IPS-18a (cell line): ENCODE measurements at regions not wholly inside any gene's neighbourhood (a gene's known extent, or its start where the extent isn't known, plus 50 kb on each side); places are given as distances from the start of the nearest gene placed in this dataset.

ENCODE experiments used
- H3K27ac ChIP-seq: one replicate; pipeline ENCODE4 v1.5.1; 2013; ENCODE audit warnings: low read length
- H3K27me3 ChIP-seq: one replicate; pipeline ENCODE4 v1.6.1; 2013; ENCODE audit warnings: mild to moderate bottlenecking, low read length; ENCODE audit not compliant: control insufficient read depth, insufficient read depth
- H3K36me3 ChIP-seq: one replicate; pipeline ENCODE4 v1.6.1; 2013; ENCODE audit warnings: low read depth, low read length; ENCODE audit not compliant: control insufficient read depth
- H3K4me1 ChIP-seq: one replicate; pipeline ENCODE4 v1.6.1; 2013; ENCODE audit warnings: low read depth, low read length; ENCODE audit not compliant: control insufficient read depth
- H3K4me3 ChIP-seq: one replicate; pipeline ENCODE4 v1.5.1; 2013; ENCODE audit warnings: low read length
- H3K9ac ChIP-seq: one replicate; pipeline ENCODE4 v1.6.1; 2013; ENCODE audit warnings: mild to moderate bottlenecking, low read length, moderate library complexity
- H3K9me3 ChIP-seq: one replicate; pipeline ENCODE4 v1.6.1; 2013; ENCODE audit warnings: low read depth, low read length; ENCODE audit not compliant: control insufficient read depth

DNA sequence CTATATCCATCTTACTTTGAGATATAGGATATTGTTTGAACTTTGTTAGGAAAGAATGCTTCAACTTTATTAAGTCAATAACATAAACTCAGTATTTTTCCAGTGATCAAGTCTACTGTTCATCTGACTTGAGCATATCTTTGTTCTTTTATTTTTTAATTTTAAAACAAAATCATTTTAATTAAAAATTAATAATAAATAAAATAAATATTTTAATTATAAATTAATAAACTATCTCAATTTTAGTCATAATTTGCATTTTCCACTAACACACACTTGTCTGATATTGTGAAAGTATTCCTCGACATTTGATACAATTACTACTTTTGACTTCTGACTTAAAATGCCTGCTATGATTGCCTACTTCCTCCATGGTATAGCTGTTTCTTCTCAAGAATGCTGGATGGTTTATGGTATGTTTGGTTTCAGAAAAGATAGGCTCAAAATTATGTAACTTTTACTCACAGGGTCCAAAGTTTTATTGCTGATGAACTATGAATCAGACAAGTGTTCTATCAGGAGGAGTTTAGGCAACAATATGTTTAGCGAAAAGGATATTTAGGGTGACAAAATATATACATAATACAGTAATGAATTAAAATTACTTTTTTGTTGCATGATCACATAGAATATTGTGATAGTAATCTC lies 1132.3 kb upstream of the PCDH10 start:
- Histone ChIP-seq H3K36me3 (no peaks in the 10 kb centered on the region), H3K4me3 (no peak overlapping the region), H3K4me1 (no peaks in the 10 kb centered on the region), H3K9ac (no peak overlapping the region), H3K27ac (no peak overlapping the region), H3K27me3 (no peaks in the 10 kb centered on the region), H3K9me3 (no peaks in the 10 kb centered on the region)

DNA sequence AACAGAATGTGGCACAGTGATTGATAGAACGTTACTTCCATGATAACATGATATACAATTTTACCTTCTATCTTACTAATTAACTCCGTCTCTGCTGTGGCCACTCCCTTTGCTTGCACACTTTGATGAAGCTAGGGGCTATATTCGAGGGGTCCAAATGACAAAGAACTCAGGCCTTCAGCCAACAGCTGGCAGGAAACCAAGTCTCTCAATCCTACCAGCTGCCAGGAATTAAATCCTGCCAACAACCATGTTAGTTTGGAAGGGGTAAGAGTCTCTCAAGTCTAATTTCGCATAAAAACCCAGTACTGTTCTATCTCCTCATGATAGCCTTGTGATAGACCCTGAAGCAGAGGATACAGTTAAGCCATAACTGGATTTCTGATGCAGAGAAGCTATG lies 1122.9 kb upstream of the PCDH10 start:
- Histone ChIP-seq H3K9ac (no peak overlapping the region), H3K4me3 (no peak overlapping the region), H3K4me1 (no peaks in the 10 kb centered on the region), H3K36me3 (no peaks in the 10 kb centered on the region), H3K9me3 (no peaks in the 10 kb centered on the region), H3K27ac (no peak overlapping the region), H3K27me3 (no peaks in the 10 kb centered on the region)

DNA sequence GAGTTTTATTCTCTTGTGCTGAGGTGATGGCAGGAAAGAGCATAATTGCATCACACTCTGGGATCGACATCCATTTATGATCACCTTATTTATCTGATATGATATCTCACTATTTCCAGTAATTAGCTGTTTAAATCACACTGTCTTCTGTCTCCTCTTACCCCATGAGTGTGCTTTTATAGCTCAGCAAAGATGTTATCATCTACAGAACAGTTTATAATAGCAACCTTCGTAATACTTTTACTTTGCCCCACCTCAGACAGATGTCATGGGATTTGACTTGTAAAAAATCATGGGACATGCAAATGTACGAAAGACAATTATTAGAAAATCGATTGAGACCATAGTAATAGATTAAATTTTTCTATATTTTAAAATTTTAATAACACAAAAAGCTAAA lies 1122.3 kb upstream of the PCDH10 start:
- H3K4me1 ChIP-seq: no peaks in the 10 kb centered on the region
- H3K9me3 ChIP-seq: no peaks in the 10 kb centered on the region
- no peak overlapping the region for H3K27ac ChIP-seq
- H3K36me3 ChIP-seq: no peaks in the 10 kb centered on the region
- H3K27me3 ChIP-seq: no peaks in the 10 kb centered on the region
- H3K9ac ChIP-seq: no peak overlapping the region
- H3K4me3 ChIP-seq: no peak overlapping the region

DNA sequence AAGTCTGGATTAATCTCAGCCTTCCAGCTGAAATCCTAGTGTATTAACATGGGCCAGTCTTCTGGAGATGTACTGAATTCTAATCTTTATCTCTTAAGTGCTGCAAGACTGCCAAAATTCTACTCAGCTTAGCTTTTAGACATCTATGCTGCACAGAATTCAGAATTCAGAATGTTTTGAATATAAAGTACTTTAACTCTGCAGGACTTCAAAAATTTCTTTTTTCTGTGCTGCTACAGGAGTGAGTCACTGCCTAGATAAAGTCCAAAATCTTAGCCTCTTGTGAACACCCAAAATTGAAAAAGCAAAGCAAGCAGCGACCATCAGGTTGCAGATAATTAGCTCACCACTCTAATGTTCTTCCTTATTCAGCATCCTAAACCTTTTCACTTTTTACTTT lies 1092.6 kb upstream of the PCDH10 start:
- H3K9me3 ChIP-seq: peaks cover 5% of the 10 kb centered on the region
- no peaks in the 10 kb centered on the region for H3K27me3 ChIP-seq
- H3K36me3 ChIP-seq: no peaks in the 10 kb centered on the region

DNA sequence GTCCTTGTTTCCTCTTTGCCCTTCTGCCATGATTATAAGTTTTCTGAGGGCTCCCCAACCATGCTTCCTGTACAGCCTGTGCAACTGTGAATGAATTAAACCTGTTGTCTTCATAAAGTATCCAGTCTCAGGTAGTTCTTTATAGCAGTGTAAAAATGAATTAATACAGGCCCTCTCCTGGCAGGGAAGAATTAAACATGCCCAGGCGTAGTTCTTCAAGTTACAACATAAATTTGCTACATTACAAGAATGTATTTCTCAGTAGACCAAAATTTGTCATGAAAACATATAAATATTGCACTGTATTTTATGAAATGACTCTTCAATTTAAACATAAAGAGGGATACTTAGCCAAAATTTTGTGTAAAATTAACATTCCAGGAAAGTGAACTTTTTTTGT lies 1089.9 kb upstream of the PCDH10 start:
- Histone ChIP-seq H3K27me3 (no peaks in the 10 kb centered on the region), H3K9ac (no peak overlapping the region), H3K9me3 (peaks cover 8% of the 10 kb centered on the region), H3K27ac (no peak overlapping the region), H3K4me1 (no peaks in the 10 kb centered on the region), H3K36me3 (no peaks in the 10 kb centered on the region), H3K4me3 (no peak overlapping the region)

More for the DNA sequence above, 1092.6 kb upstream of the PCDH10 start:
- H3K9ac ChIP-seq: no peak overlapping the region
- H3K4me1 ChIP-seq: no peaks in the 10 kb centered on the region
- no peak overlapping the region for H3K27ac ChIP-seq
- no peak overlapping the region for H3K4me3 ChIP-seq

DNA sequence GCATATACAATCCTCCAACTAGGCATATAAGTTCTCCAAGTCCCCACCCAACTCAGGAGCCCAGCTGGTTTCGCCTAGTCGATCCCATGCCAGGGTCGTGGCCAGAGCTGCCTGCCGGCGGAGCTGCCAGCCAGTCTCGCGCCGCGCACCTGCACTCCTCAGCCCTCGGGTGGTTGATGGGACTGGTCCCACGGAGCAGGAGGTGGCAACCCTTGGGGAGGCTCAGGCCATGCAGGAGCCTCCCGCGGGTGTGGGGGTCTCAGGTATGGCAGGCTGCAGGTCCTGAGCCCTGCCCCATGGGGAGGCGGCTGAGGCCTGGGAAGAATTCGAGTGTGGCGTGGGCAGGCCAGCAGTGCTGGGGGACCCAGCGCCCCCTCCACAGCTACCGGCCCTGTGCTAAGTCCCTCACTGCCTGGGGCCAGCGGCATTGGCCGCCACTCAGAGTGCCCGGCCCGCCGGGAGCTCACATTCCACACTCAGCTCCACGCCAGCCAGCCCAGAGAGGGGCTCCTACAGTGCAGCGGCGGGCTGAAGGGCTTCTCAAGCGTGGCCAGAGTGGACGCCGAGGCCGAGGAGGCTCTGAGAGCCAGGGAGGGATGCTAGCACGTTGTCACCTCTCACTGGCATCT lies 1086.4 kb upstream of the PCDH10 start:
- no peaks in the 10 kb centered on the region for H3K36me3 ChIP-seq
- H3K4me3 ChIP-seq: no peak overlapping the region
- H3K27ac ChIP-seq: no peak overlapping the region
- peaks cover 8% of the 10 kb centered on the region for H3K9me3 ChIP-seq
- no peaks in the 10 kb centered on the region for H3K4me1 ChIP-seq
- no peak overlapping the region for H3K9ac ChIP-seq
- no peaks in the 10 kb centered on the region for H3K27me3 ChIP-seq

DNA sequence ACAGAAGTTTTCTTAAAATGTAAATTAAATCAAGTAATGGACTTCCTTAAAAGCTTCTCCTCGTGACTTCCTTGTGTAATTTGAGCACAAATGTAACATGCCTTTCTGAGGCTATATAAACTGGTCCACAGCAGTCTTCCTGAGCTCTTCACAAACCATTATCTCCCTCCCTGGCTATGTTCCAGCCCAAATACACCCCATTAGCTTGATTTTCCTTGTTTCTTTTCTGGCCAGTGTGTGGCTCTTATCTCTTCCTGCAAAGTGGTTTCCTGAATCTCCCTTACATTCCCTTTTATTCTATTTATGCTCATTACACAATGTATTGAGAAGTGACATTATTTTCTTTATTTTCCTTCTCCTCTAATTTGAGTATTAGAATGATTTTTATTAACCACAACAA lies 1085.3 kb upstream of the PCDH10 start:
- no peaks in the 10 kb centered on the region for H3K36me3 ChIP-seq
- no peak overlapping the region for H3K9ac ChIP-seq
- H3K27ac ChIP-seq: no peak overlapping the region
- no peaks in the 10 kb centered on the region for H3K27me3 ChIP-seq
- no peaks in the 10 kb centered on the region for H3K4me1 ChIP-seq
- H3K9me3 ChIP-seq: peaks cover 3% of the 10 kb centered on the region
- H3K4me3 ChIP-seq: no peak overlapping the region

DNA sequence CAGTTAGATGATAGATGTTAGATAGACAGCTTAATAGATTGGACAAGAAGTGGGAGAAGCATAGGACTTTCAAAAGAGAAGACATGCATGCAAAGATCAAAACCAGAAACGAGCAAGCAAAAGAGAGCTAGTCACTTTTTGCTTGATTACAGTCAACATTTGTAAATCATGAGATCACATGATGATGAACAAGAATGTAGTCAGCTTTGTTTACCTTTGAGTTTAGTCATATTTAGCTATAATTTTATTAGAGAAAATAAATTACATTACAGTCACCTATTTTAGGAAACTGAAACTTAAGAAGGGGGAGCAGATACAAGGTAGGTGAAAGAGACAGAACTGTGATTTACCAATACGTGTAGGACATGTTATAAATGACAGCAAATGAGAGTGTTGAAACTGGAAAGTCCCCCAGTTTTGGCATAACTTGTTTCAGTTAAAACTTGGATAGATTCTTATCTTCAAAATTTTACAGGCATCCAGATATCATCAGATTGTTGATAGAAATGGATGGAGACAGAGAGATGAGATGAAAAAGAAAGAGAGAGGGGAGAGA lies 1083.1 kb upstream of the PCDH10 start:
- H3K4me1 ChIP-seq: no peaks in the 10 kb centered on the region
- no peaks in the 10 kb centered on the region for H3K36me3 ChIP-seq
- H3K9ac ChIP-seq: no peak overlapping the region
- peaks cover 3% of the 10 kb centered on the region for H3K9me3 ChIP-seq
- no peak overlapping the region for H3K27ac ChIP-seq
- no peaks in the 10 kb centered on the region for H3K27me3 ChIP-seq
- no peak overlapping the region for H3K4me3 ChIP-seq

DNA sequence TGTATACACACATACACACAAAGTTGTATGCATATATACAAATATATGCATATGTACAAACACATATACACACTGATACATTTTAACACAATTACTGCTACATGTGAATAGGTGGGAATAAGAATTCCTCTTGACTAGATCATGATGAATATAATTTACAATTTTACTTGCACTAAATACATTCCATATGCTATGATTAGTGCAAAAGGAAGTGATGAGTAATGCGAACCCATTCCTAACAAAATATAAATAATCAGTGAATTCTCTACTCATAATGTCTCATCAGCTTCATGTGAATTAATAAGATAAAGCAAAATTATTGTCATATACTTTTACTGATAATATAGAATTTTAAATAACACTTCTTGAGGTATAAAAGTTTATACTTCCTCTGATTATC lies 1077.3 kb upstream of the PCDH10 start:
- no peaks in the 10 kb centered on the region for H3K9me3 ChIP-seq
- no peak overlapping the region for H3K9ac ChIP-seq
- H3K27me3 ChIP-seq: no peaks in the 10 kb centered on the region
- H3K36me3 ChIP-seq: no peaks in the 10 kb centered on the region
- no peak overlapping the region for H3K4me3 ChIP-seq
- peaks cover 2% of the 10 kb centered on the region for H3K4me1 ChIP-seq
- H3K27ac ChIP-seq: no peak overlapping the region

DNA sequence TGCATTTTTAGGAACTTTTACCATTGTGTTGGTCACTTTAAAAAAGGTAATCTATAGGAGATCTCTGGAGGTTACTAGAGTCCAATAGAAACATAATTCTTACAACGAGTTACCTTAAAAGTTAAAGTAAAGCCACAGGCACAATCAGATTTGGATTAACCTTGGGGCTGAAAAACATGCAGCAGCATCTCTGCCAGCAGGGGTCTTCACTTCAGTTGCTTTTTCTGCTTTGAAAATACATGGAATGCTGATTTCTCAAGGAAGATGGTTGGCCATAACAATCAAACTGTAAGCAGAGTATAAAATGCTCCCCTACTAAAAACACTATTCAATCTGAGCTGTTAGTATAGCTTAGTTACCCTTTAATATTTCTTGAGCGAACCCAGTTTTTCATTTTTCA lies 1072.3 kb upstream of the PCDH10 start:
- Histone ChIP-seq H3K9ac (no peak overlapping the region), H3K9me3 (no peaks in the 10 kb centered on the region), H3K4me3 (no peak overlapping the region), H3K36me3 (no peaks in the 10 kb centered on the region), H3K4me1 (peaks cover 4% of the 10 kb centered on the region), H3K27me3 (no peaks in the 10 kb centered on the region), H3K27ac (no peak overlapping the region)

DNA sequence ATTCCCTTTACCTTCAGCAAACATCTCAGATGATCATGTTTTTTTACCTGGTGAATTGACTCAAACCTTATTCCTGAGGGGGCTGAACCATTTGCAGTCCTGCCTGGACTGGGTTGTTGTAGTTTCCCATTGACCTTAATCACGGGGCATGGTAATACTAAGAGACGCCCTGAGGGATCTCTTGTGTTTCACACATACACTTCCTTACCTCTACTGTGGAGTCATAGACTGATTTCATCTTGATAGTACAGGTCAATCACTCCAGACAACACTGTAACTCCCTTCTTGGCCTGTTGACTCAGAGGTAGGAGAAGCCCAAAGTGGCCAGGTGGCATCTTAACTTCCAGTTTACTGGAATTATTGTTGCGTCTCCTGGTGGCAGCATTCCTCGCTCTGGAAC lies 1064.0 kb upstream of the PCDH10 start:
- Histone ChIP-seq H3K36me3 (no peaks in the 10 kb centered on the region), H3K9ac (no peak overlapping the region)

DNA sequence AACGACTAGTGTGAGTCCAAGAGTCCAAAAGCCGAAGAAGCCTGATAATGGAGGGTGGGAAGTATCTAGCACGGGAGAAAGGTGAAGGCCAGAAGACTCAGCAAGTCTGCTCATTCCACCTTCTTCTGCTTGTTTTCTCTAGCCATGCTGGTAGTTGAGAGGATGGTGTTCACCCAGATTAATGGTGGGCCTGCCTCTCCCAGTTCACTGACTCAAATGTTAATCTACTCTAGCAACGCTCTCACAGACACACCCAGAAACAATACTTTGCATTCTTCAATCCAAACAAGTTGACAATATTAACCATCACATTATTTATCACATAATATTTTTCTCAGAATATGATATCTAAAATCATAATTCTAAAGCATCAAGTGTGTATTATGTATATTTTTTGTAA lies 1055.1 kb upstream of the PCDH10 start:
- H3K4me1 ChIP-seq: no peaks in the 10 kb centered on the region
- H3K9ac ChIP-seq: no peak overlapping the region
- H3K27me3 ChIP-seq: no peaks in the 10 kb centered on the region
- no peaks in the 10 kb centered on the region for H3K9me3 ChIP-seq
- H3K27ac ChIP-seq: no peak overlapping the region
- no peaks in the 10 kb centered on the region for H3K36me3 ChIP-seq
- no peak overlapping the region for H3K4me3 ChIP-seq

More for the DNA sequence above, 1064.0 kb upstream of the PCDH10 start:
- Histone ChIP-seq H3K4me1 (no peaks in the 10 kb centered on the region), H3K9me3 (no peaks in the 10 kb centered on the region), H3K27ac (no peak overlapping the region), H3K27me3 (no peaks in the 10 kb centered on the region), H3K4me3 (no peak overlapping the region)
